ENCODE measurements at regions not wholly inside any gene's neighbourhood (a gene's known extent, or its start where the extent isn't known, plus 50 kb on each side); places are given as distances from the start of the nearest gene placed in this dataset.
A peak's percentile ranks its signal among the peaks of the same experiment; 100 is the strongest.

DNA sequence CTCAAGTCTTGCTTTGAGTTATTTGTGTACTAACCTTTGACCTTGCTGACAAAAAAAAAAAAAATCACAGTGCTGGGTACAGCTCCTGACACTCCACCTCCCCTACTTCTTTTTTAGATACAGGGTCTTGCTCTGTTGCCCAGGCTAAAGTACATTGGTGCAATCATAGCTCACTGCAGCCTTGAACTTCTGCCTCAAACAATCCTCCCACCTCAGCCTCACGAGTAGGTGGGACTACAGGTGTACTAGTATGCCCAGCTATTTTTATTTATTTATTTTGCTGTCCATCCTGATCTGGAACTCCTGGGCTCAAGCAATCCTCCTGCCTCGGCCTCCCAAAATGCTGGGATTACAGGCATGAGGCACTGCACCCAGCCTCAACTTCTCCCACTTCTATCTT is 57.2 kb upstream of the KCNMB1 start:
- TF ChIP-seq, protein P1, sequence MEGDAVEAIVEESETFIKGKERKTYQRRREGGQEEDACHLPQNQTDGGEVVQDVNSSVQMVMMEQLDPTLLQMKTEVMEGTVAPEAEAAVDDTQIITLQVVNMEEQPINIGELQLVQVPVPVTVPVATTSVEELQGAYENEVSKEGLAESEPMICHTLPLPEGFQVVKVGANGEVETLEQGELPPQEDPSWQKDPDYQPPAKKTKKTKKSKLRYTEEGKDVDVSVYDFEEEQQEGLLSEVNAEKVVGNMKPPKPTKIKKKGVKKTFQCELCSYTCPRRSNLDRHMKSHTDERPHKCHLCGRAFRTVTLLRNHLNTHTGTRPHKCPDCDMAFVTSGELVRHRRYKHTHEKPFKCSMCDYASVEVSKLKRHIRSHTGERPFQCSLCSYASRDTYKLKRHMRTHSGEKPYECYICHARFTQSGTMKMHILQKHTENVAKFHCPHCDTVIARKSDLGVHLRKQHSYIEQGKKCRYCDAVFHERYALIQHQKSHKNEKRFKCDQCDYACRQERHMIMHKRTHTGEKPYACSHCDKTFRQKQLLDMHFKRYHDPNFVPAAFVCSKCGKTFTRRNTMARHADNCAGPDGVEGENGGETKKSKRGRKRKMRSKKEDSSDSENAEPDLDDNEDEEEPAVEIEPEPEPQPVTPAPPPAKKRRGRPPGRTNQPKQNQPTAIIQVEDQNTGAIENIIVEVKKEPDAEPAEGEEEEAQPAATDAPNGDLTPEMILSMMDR (IDR thresholded peaks at IDR 0.05), result no peak
- no peak overlapping the region for H3K4me3 ChIP-seq (ENCODE audit: low read length)
- Mint-ChIP-seq H3K36me3 (no peaks in the 10 kb centered on the region), H3K9me3 (no peaks in the 10 kb centered on the region), H3K27ac (no peak overlapping the region), H3K27me3 (ENCODE audit: low read depth in 2 of 2) (peaks cover 0 to 3% of the 10 kb centered on the region in 2 donors), H3K4me3 (no peak overlapping the region), H3K4me1 (peaks cover 0 to 6% of the 10 kb centered on the region in 2 donors)
- peaks cover 3% of the 10 kb centered on the region for H3K9me3 ChIP-seq (ENCODE audit: control insufficient read depth, insufficient read depth, low read length)
- no peaks in the 10 kb centered on the region for H3K4me1 ChIP-seq (ENCODE audit: control insufficient read depth, insufficient read depth, low read length)
- WGBS (ENCODE audit: insufficient coverage), result 77% methylated on average over 2 of the region's 2 CpGs
- intact Hi-C loops (cut with micrococcal nuclease), result no loop called here
- no peak overlapping the region for H3K27ac ChIP-seq (ENCODE audit: low read length)
- H3K27me3 ChIP-seq (ENCODE audit: control insufficient read depth, insufficient read depth, low read length), result no peaks in the 10 kb centered on the region
- DNase-seq, result no peak
- no peaks in the 10 kb centered on the region for H3K36me3 ChIP-seq (ENCODE audit: control insufficient read depth, insufficient read depth, low read length)
- no peak for ATAC-seq

DNA sequence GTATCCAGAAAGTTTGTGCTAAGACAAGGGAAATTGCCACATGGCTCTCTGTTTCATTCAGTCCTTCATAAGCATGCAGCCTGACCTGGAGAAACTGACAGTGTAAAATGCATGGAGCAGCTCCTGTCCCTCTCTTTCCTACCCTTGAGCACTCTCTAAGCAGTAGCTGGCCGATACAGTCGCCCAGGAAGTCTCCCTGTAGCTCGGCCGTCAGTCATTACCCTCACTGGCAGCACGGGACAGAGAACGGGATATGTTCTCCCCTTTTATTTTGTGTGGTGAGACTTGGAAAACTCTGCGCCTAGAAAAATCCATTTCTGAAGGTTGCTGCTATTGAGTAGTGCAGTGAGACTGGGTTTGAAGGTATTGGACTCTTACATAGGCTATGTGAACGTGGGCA is 56.8 kb upstream of the KCNMB1 start:
- TF ChIP-seq, protein P1 (IDR thresholded peaks at IDR 0.05), result no peak
- no peak overlapping the region for H3K27ac Mint-ChIP-seq
- no peaks in the 10 kb centered on the region for H3K4me1 ChIP-seq (ENCODE audit: control insufficient read depth, insufficient read depth, low read length)
- intact Hi-C loops (cut with micrococcal nuclease), result no loop called here
- ATAC-seq (no peak), DNase-seq (no peak)
- H3K27me3 Mint-ChIP-seq (ENCODE audit: low read depth in 2 of 2), result peaks cover 0 to 3% of the 10 kb centered on the region in 2 donors
- peaks cover 0 to 6% of the 10 kb centered on the region in 2 donors for H3K4me1 Mint-ChIP-seq
- no peak overlapping the region for H3K27ac ChIP-seq (ENCODE audit: low read length)
- no peaks in the 10 kb centered on the region for H3K9me3 Mint-ChIP-seq
- H3K36me3 Mint-ChIP-seq, result no peaks in the 10 kb centered on the region
- H3K27me3 ChIP-seq (ENCODE audit: control insufficient read depth, insufficient read depth, low read length), result no peaks in the 10 kb centered on the region
- WGBS (ENCODE audit: insufficient coverage), result 92% methylated on average over 8 of the region's 8 CpGs
- H3K9me3 ChIP-seq (ENCODE audit: control insufficient read depth, insufficient read depth, low read length), result peaks cover 3% of the 10 kb centered on the region
- H3K36me3 ChIP-seq (ENCODE audit: control insufficient read depth, insufficient read depth, low read length), result no peaks in the 10 kb centered on the region
- H3K4me3 Mint-ChIP-seq, result no peak overlapping the region
- H3K4me3 ChIP-seq (ENCODE audit: low read length), result no peak overlapping the region

DNA sequence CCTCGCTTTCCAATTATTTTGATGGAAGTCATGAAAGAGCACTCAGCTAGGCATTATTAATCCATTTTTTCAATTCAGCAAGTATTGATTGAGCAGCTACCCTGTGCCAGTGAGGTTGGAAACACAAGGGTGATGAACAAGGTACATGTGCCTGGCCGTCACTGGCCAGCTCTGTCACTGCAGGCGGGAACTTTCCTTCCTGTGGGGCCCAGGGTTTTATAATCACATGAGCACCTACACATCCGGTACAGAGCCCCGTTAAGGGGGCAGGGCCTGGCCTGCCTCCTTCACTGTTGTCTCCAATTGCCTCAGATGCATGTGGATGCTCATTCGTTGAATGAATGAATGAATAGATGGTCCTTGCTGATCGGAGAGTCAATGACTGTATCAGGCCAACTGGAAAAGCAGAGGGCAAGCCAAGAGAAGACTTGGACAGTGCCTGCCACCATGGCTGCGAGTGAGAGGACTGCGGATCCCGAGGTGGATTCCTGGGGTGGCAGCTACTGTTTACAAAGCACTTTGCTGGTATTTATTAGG is 55.9 kb upstream of the KCNMB1 start:
- H3K36me3 Mint-ChIP-seq, result no peaks in the 10 kb centered on the region
- peaks cover 3% of the 10 kb centered on the region for H3K9me3 ChIP-seq (ENCODE audit: control insufficient read depth, insufficient read depth, low read length)
- intact Hi-C loops (cut with micrococcal nuclease), result no loop called here
- H3K4me1 Mint-ChIP-seq, result peaks cover 0 to 6% of the 10 kb centered on the region in 2 donors
- no peak overlapping the region for H3K4me3 ChIP-seq (ENCODE audit: low read length)
- no peak overlapping the region for H3K27ac Mint-ChIP-seq
- TF ChIP-seq, protein P1 (IDR thresholded peaks at IDR 0.05), result no peak
- H3K9me3 Mint-ChIP-seq, result no peaks in the 10 kb centered on the region
- H3K27ac ChIP-seq (ENCODE audit: low read length), result no peak overlapping the region
- DNase-seq (no peak), ATAC-seq (peak in 1 of 3 donors; percentile 26)
- no peaks in the 10 kb centered on the region for H3K27me3 ChIP-seq (ENCODE audit: control insufficient read depth, insufficient read depth, low read length)
- H3K4me1 ChIP-seq (ENCODE audit: control insufficient read depth, insufficient read depth, low read length), result no peaks in the 10 kb centered on the region
- 70% methylated on average over 10 of the region's 10 CpGs for WGBS (ENCODE audit: insufficient coverage)
- no peaks in the 10 kb centered on the region for H3K27me3 Mint-ChIP-seq (ENCODE audit: low read depth in 2 of 2)
- H3K36me3 ChIP-seq (ENCODE audit: control insufficient read depth, insufficient read depth, low read length), result no peaks in the 10 kb centered on the region
- H3K4me3 Mint-ChIP-seq, result no peak overlapping the region

DNA sequence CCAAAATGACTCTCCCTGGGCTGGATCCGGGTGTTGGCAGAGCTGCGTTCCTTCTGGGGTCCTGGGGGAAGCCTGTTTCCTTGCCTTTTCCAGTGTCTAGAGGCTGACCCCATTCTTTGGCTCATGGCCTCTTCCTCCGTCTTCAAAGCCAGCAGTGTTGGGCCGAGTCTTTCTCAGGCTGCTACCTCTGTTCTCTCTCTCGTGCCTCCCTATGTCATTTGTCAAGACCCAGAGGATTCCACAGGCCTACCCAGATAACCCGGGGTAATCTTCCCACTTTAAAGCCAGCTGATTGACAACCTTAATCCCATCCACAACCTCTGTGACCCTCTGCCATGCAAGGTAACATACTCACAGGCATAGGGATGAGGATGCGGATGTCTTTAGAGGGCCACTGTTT is 55.0 kb upstream of the KCNMB1 start:
- WGBS (ENCODE audit: insufficient coverage), result 94% methylated on average over 7 of the region's 7 CpGs
- Mint-ChIP-seq H3K27me3 (ENCODE audit: low read depth in 2 of 2) (no peaks in the 10 kb centered on the region), H3K4me1 (peaks cover 0 to 6% of the 10 kb centered on the region in 2 donors), H3K36me3 (no peaks in the 10 kb centered on the region), H3K9me3 (no peaks in the 10 kb centered on the region), H3K27ac (no peak overlapping the region), H3K4me3 (no peak overlapping the region)
- Histone ChIP-seq H3K4me3 (ENCODE audit: low read length) (no peak overlapping the region), H3K4me1 (ENCODE audit: control insufficient read depth, insufficient read depth, low read length) (no peaks in the 10 kb centered on the region), H3K27ac (ENCODE audit: low read length) (no peak overlapping the region), H3K36me3 (ENCODE audit: control insufficient read depth, insufficient read depth, low read length) (no peaks in the 10 kb centered on the region), H3K27me3 (ENCODE audit: control insufficient read depth, insufficient read depth, low read length) (no peaks in the 10 kb centered on the region), H3K9me3 (ENCODE audit: control insufficient read depth, insufficient read depth, low read length) (peaks cover 3% of the 10 kb centered on the region)
- intact Hi-C loops (cut with micrococcal nuclease), result no loop called here
- DNase-seq (no peak), ATAC-seq (no peak)
- TF ChIP-seq, protein P1 (IDR thresholded peaks at IDR 0.05), result no peak

Measured in natural killer cell (primary cell).